HFFc6 (cell line): ENCODE measurements at regions not wholly inside any gene's neighbourhood (a gene's known extent, or its start where the extent isn't known, plus 50 kb on each side); places are given as distances from the start of the nearest gene placed in this dataset.

Experiments used
- DNase-seq: peaks from one replicate; pipeline ENCODE4 v3.0.0-alpha.2; 2018
- H3K27ac Mint-ChIP-seq: 2 replicates; pipeline ENCODE4 v1.8.0; 2020; ENCODE audit warnings: mild to moderate bottlenecking, mixed read lengths
- H3K27me3 Mint-ChIP-seq: 2 replicates; pipeline ENCODE4 v1.8.0; 2021; ENCODE audit warnings: mild to moderate bottlenecking, moderate library complexity, mixed read lengths; ENCODE audit not compliant: insufficient read depth
- H3K36me3 Mint-ChIP-seq: 2 replicates; pipeline ENCODE4 v1.8.0; 2021; ENCODE audit warnings: low read depth, mixed read lengths
- H3K4me1 Mint-ChIP-seq: 2 replicates; pipeline ENCODE4 v1.8.0; 2020; ENCODE audit warnings: low read depth, mixed read lengths
- H3K4me3 Mint-ChIP-seq: 2 replicates; pipeline ENCODE4 v1.8.0; 2020; ENCODE audit warnings: mild to moderate bottlenecking, moderate library complexity, mixed read lengths
- H3K9me3 Mint-ChIP-seq: 2 replicates; pipeline ENCODE4 v1.8.0; 2020; ENCODE audit warnings: mild to moderate bottlenecking, mixed read lengths
- TF ChIP-seq, protein P1 (sequence below): fragments of 200-600 bp; sonication (generic); IDR thresholded peaks from 2 replicates; pipeline ENCODE4 v1.5.0; 2021; ENCODE audit warnings: antibody characterized with exemption, mild to moderate bottlenecking

DNA sequence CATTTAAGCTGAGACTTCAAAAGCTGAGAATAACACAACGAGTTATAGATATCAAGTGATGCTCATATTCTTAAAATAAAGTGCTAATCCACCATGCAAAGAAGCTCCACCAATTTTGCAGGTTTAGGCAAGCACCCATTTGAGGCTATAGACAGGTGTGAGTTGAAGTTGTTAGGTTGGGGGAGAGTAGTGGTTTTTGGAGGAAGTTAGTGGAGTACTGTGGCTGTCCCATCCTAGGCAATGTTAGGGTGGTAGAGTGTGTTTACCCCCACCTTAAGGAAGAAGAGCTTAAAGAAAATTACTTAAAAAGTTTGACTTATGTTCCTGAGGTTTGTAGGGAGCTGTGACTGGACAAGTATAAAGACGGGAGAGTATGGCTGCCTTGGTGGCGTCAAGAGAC is 98.9 kb upstream of the MAN2A1 start:
- no peak overlapping the region for H3K27ac Mint-ChIP-seq
- no peaks in the 10 kb centered on the region for H3K36me3 Mint-ChIP-seq
- peaks cover 6% of the 10 kb centered on the region; the same call in 1 of the 2 replicates for H3K9me3 Mint-ChIP-seq
- no peak overlapping the region for H3K4me3 Mint-ChIP-seq
- TF ChIP-seq, protein P1, sequence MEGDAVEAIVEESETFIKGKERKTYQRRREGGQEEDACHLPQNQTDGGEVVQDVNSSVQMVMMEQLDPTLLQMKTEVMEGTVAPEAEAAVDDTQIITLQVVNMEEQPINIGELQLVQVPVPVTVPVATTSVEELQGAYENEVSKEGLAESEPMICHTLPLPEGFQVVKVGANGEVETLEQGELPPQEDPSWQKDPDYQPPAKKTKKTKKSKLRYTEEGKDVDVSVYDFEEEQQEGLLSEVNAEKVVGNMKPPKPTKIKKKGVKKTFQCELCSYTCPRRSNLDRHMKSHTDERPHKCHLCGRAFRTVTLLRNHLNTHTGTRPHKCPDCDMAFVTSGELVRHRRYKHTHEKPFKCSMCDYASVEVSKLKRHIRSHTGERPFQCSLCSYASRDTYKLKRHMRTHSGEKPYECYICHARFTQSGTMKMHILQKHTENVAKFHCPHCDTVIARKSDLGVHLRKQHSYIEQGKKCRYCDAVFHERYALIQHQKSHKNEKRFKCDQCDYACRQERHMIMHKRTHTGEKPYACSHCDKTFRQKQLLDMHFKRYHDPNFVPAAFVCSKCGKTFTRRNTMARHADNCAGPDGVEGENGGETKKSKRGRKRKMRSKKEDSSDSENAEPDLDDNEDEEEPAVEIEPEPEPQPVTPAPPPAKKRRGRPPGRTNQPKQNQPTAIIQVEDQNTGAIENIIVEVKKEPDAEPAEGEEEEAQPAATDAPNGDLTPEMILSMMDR = no peak
- H3K27me3 Mint-ChIP-seq = no peaks in the 10 kb centered on the region; the same call in 1 of the 2 replicates
- H3K4me1 Mint-ChIP-seq = no peaks in the 10 kb centered on the region
- DNase-seq = no peak

DNA sequence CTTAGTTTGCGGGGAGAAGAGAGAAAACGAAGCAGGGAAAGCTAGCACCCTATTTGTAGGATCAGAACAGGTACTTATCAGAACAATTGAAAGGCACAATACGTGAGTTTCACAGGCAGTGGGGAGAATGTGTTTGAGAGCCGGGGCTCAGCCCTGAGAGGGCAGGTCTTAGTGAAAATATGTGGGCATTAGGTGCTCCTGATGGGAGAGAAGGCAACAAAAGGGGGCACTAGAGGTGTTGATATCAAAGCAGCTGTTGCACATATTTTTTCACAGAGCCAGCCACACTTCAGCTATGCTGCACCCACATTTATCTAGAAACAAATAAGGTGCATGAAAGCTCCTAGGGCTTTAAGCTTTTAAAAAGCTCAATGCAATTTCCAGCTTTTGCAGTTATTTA is 99.7 kb upstream of the MAN2A1 start:
- no peaks in the 10 kb centered on the region; the same call in 1 of the 2 replicates for H3K27me3 Mint-ChIP-seq
- H3K4me1 Mint-ChIP-seq = no peaks in the 10 kb centered on the region
- H3K27ac Mint-ChIP-seq = no peak overlapping the region
- DNase-seq = no peak
- no peak overlapping the region for H3K4me3 Mint-ChIP-seq
- TF ChIP-seq, protein P1 = no peak
- H3K9me3 Mint-ChIP-seq = peaks cover 6% of the 10 kb centered on the region
- no peaks in the 10 kb centered on the region for H3K36me3 Mint-ChIP-seq

DNA sequence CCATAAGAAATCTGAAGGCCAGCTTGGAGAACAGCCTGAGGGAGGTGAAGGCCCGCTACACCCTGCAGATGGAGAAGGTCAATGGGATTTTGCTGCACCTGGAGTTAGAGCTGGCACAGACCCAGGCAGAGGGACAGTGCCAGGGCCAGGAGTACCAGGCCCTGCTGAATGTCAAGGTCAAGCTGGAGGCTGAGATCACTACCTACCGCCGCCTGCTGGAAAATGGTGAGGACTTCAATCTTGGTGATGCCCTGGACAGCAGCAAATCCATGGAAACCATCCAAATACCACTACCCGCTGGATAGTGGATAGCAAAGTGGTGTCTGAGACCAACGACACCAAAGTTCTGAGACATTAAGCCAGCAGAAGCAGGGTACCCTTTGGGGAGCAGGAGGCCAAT is 100.5 kb upstream of the MAN2A1 start:
- no peak for DNase-seq
- no peaks in the 10 kb centered on the region for H3K4me1 Mint-ChIP-seq
- no peaks in the 10 kb centered on the region for H3K36me3 Mint-ChIP-seq
- TF ChIP-seq, protein P1 = no peak
- no peak overlapping the region for H3K4me3 Mint-ChIP-seq
- H3K9me3 Mint-ChIP-seq = peaks cover 6% of the 10 kb centered on the region
- H3K27ac Mint-ChIP-seq = no peak overlapping the region
- no peaks in the 10 kb centered on the region; the same call in 1 of the 2 replicates for H3K27me3 Mint-ChIP-seq

DNA sequence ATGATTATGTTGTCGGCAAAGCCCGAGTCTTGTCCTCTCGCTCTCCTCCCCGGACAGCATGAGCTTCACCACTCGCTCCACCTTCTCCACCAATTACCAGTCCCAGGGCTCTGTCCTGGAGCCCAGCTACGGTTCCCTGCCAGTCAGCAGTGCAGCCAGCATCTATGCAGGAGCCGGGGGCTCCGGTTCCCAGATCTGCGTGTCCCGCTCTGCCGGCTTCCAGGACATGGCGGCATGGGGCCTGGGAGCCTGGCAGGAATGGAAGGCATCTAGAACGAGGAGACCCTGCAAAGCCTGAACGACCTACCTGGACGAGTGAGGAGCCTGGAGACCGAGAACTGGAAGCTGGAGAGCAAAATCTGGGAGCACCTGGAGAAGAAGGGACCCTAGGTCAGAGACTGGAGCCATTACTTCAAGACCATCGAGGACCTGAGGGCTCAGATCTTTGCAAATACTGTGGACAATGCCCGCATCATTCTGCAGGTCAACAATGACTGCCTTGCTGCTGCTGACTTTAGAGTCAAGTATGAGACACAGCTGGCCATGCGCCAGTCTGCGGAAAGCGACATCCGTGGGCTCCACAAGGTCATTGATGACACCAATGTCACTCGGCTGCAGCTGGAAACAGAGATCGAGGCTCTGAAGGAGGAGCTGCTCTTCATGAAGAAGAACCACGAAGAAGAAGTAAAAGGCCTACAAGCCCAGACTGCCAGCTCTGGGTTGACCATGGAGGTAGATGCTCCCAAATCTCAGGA is 101.3 kb upstream of the MAN2A1 start:
- H3K9me3 Mint-ChIP-seq = peaks cover 6% of the 10 kb centered on the region
- H3K27me3 Mint-ChIP-seq = no peaks in the 10 kb centered on the region; the same call in 1 of the 2 replicates
- no peaks in the 10 kb centered on the region for H3K4me1 Mint-ChIP-seq
- no peak for DNase-seq
- TF ChIP-seq, protein P1 = no peak
- H3K4me3 Mint-ChIP-seq = no peak overlapping the region
- H3K36me3 Mint-ChIP-seq = no peaks in the 10 kb centered on the region
- no peak overlapping the region for H3K27ac Mint-ChIP-seq

DNA sequence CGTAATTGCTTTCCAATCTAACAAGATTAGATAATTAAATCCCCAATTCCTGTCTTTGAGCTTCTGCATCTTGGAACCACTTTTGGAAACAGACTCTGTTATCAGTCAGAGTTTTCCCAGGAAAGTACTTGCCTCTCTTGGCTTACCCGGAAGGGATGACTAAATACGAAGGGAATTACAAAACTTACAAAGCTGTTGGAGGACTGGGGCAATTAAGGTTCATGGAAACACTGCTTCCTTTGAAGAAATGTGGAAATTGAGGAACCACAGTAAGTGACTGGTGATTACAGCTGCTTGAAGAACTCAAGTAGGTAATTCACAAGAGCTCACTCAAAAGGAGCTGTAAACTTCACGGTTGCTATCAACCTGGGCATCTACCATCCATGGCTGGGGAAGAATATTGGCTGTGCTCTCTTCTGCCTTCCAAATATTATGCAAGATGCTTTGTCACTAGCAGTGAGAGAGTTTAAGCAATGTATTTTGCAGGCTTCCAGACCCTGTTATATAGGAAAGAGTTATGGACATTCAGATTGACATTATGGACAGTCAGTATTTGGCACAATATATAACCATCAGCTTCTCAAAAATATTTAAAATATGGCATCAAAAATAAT is 104.6 kb upstream of the MAN2A1 start:
- Mint-ChIP-seq H3K36me3 (no peaks in the 10 kb centered on the region), H3K27me3 (peaks cover 3% of the 10 kb centered on the region), H3K27ac (no peak overlapping the region), H3K4me1 (no peaks in the 10 kb centered on the region), H3K4me3 (no peak overlapping the region), H3K9me3 (peaks cover 6% of the 10 kb centered on the region)
- DNase-seq = no peak
- TF ChIP-seq, protein P1 = no peak
